Esophagus squamous epithelium (tissue), 5 donors: ENCODE measurements at regions not wholly inside any gene's neighbourhood (a gene's known extent, or its start where the extent isn't known, plus 50 kb on each side); places are given as distances from the start of the nearest gene placed in this dataset.
"Not testable (repeated sequence)": the region's sequence is repeated elsewhere in the genome, so short reads cannot be mapped to it uniquely, and the experiment has no call there.

Experiments used
- DNase-seq: peaks from one replicate; lab custom pipeline; 2025; lab: John Stamatoyannopoulos, UW
- H3K27ac ChIP-seq, 4 donors: fragments of 200-600 bp; sonication (generic); one replicate each; pipeline ENCODE4 v1.5.1; 2016 to 2019; ENCODE audit warnings: mild to moderate bottlenecking in 1 of 4
- H3K27me3 ChIP-seq, 4 donors: fragments of 200-600 bp; sonication (generic); 1 replicate in 3 of 4; 2 replicates in 1 of 4; pipeline versions ENCODE4 v1.5.1 to v1.6.0; 2017 to 2021; ENCODE audit warnings: antibody characterized with exemption in 1 of 4
- H3K36me3 ChIP-seq, 3 donors: fragments of 200-600 bp; sonication (generic); one replicate each; pipeline ENCODE4 v1.5.1; 2016 to 2019
- H3K4me1 ChIP-seq, 3 donors: fragments of 200-600 bp; sonication (generic); one replicate each; pipeline ENCODE4 v1.5.1; 2017 to 2019
- H3K4me3 ChIP-seq, 4 donors: fragments of 200-600 bp; sonication (generic); 1 replicate in 3 of 4; 2 replicates in 1 of 4; pipeline ENCODE4 v1.5.1; 2016 to 2019; ENCODE audit warnings: mild to moderate bottlenecking in 2 of 4, moderate library complexity in 1 of 4
- H3K9me3 ChIP-seq, 3 donors: fragments of 200-600 bp; sonication (generic); one replicate each; pipeline ENCODE4 v1.5.1; 2016 to 2019
- CTCF ChIP-seq, 6 experiments: fragments of 450-650 bp in 4 of 6; fragments of 200-600 bp in 2 of 6; sonication (generic) in 2 of 6; IDR thresholded peaks; one replicate each; pipeline ENCODE4 v1.5.1; 2016 to 2019; ENCODE audit warnings: antibody characterized with exemption in 6 of 6, mild to moderate bottlenecking in 4 of 6, moderate library complexity in 4 of 6
- POLR2A ChIP-seq, 4 donors: fragments of 450-650 bp; IDR thresholded peaks; one replicate each; pipeline ENCODE4 v1.6.1; 2017; ENCODE audit warnings: antibody characterized with exemption in 4 of 4, mild to moderate bottlenecking in 4 of 4, moderate library complexity in 3 of 4
- WGBS, 2 donors: methylation state at CpG; one replicate each; pipeline ENCODE4 v1.1.5; 2018; 5-methylcytosine and 5-hydroxymethylcytosine counted together
- intact Hi-C: fragments of 100-400 bp; cut with DNase I; formaldehyde crosslinking; loops from one replicate; pipeline ENCODE4 v1.15.0; 2022
- donor health status: DM: yes; HTN: yes; CAD: no.

- DNase-seq, result no peak
- H3K4me1 ChIP-seq, result no peaks in the 10 kb centered on the region
- no peak overlapping the region for H3K4me3 ChIP-seq
- no peaks in the 10 kb centered on the region for H3K9me3 ChIP-seq
- no peaks in the 10 kb centered on the region for H3K36me3 ChIP-seq
- no peak overlapping the region for H3K27ac ChIP-seq
- no peaks in the 10 kb centered on the region for H3K27me3 ChIP-seq
- TF ChIP-seq CTCF (IDR thresholded peaks at IDR 0.05), result no peak
- TF ChIP-seq POLR2A (IDR thresholded peaks at IDR 0.05), result no peak
- 75 to 86% methylated on average over 6 of the region's 6 CpGs for WGBS, 2 donors
- intact Hi-C loops, result no loop called here
These were observed 343.7 kb upstream of the SOX9 start for GRCh38 chr17:71777048-71777640.

GRCh38 chr17:71779482-71779881 is 341.3 kb upstream of the SOX9 start:
- H3K9me3 ChIP-seq, result no peaks in the 10 kb centered on the region
- TF ChIP-seq CTCF (IDR thresholded peaks at IDR 0.05) (no peak), POLR2A (IDR thresholded peaks at IDR 0.05) (no peak)
- 74 to 79% methylated on average over 3 of the region's 3 CpGs for WGBS, 2 donors
- H3K36me3 ChIP-seq, result no peaks in the 10 kb centered on the region
- no peak overlapping the region for H3K4me3 ChIP-seq
- no peak overlapping the region for H3K27ac ChIP-seq
- intact Hi-C loops, result no loop called here
- H3K27me3 ChIP-seq, result no peaks in the 10 kb centered on the region
- H3K4me1 ChIP-seq, result no peaks in the 10 kb centered on the region
- no peak for DNase-seq

GRCh38 chr17:71780596-71780995 is 340.2 kb upstream of the SOX9 start:
- H3K4me1 ChIP-seq, result no peaks in the 10 kb centered on the region
- H3K27ac ChIP-seq, result no peak overlapping the region
- TF ChIP-seq POLR2A (IDR thresholded peaks at IDR 0.05) (no peak), CTCF (IDR thresholded peaks at IDR 0.05) (no peak)
- intact Hi-C loops, result no loop called here
- H3K36me3 ChIP-seq, result no peaks in the 10 kb centered on the region
- no peak overlapping the region for H3K4me3 ChIP-seq
- no peaks in the 10 kb centered on the region for H3K27me3 ChIP-seq
- no peak for DNase-seq
- H3K9me3 ChIP-seq, result no peaks in the 10 kb centered on the region

GRCh38 chr17:71782021-71782420 is 338.8 kb upstream of the SOX9 start:
- H3K4me1 ChIP-seq, H3K4me3 ChIP-seq, H3K27me3 ChIP-seq, intact Hi-C loops, H3K36me3 ChIP-seq, DNase-seq, H3K9me3 ChIP-seq, H3K27ac ChIP-seq: not testable (repeated sequence)
- WGBS, 2 donors, result 74 to 81% methylated on average over 8 of the region's 8 CpGs

- Histone ChIP-seq H3K9me3 (no peaks in the 10 kb centered on the region), H3K36me3 (no peaks in the 10 kb centered on the region), H3K4me1 (no peaks in the 10 kb centered on the region), H3K27me3 (no peaks in the 10 kb centered on the region), H3K4me3 (no peak overlapping the region), H3K27ac (no peak overlapping the region)
- TF ChIP-seq CTCF (IDR thresholded peaks at IDR 0.05) (no peak), POLR2A (IDR thresholded peaks at IDR 0.05) (no peak)
- DNase-seq, result no peak
- intact Hi-C loops, result no loop called here
- WGBS, 2 donors, result 37 to 48% methylated on average over 4 of the region's 4 CpGs
These were observed 330.0 kb upstream of the SOX9 start for GRCh38 chr17:71790791-71791190.

GRCh38 chr17:71791311-71791710 is 329.5 kb upstream of the SOX9 start:
- 50 to 56% methylated on average over 4 of the region's 4 CpGs for WGBS, 2 donors
- Histone ChIP-seq H3K36me3 (no peaks in the 10 kb centered on the region), H3K27ac (no peak overlapping the region), H3K9me3 (no peaks in the 10 kb centered on the region), H3K27me3 (no peaks in the 10 kb centered on the region), H3K4me1 (no peaks in the 10 kb centered on the region), H3K4me3 (no peak overlapping the region)
- intact Hi-C loops, result no loop called here
- TF ChIP-seq POLR2A (IDR thresholded peaks at IDR 0.05) (no peak), CTCF (IDR thresholded peaks at IDR 0.05) (no peak)
- DNase-seq, result no peak
